ENCODE measurements at regions not wholly inside any gene's neighbourhood (a gene's known extent, or its start where the extent isn't known, plus 50 kb on each side); places are given as distances from the start of the nearest gene placed in this dataset.

- H3K4me3 ChIP-seq (ENCODE audit: low read depth, low read length) = no peak overlapping the region
- DNase-seq (ENCODE audit: low read depth) = no peak
- TF ChIP-seq CTCF (IDR thresholded peaks at IDR 0.05; ENCODE audit: control insufficient read depth, extremely low read depth, insufficient read depth) = no peak
Measured at GRCh38 chr20:39871013-39871412, 818.0 kb downstream of the MAFB start.

GRCh38 chr20:39865446-39865845, 823.6 kb downstream of the MAFB start:
- no peak for TF ChIP-seq CTCF (IDR thresholded peaks at IDR 0.05; ENCODE audit: control insufficient read depth, extremely low read depth, insufficient read depth)
- DNase-seq (ENCODE audit: low read depth) = no peak
- no peak overlapping the region for H3K4me3 ChIP-seq (ENCODE audit: low read depth, low read length)

- H3K4me3 ChIP-seq (ENCODE audit: low read depth, low read length) = no peak overlapping the region
- TF ChIP-seq CTCF (IDR thresholded peaks at IDR 0.05; ENCODE audit: control insufficient read depth, extremely low read depth, insufficient read depth) = no peak
- DNase-seq (ENCODE audit: low read depth) = no peak
Measured at GRCh38 chr20:39862470-39862891, 826.6 kb downstream of the MAFB start.

- no peak overlapping the region for H3K4me3 ChIP-seq (ENCODE audit: low read depth, low read length)
- peak; percentile 89 for DNase-seq (ENCODE audit: low read depth)
- no peak for TF ChIP-seq CTCF (IDR thresholded peaks at IDR 0.05; ENCODE audit: control insufficient read depth, extremely low read depth, insufficient read depth)
Measured at GRCh38 chr20:39861381-39861780, 827.7 kb downstream of the MAFB start.

- H3K4me3 ChIP-seq (ENCODE audit: low read depth, low read length) = no peak overlapping the region
- no peak for DNase-seq (ENCODE audit: low read depth)
- TF ChIP-seq CTCF (IDR thresholded peaks at IDR 0.05; ENCODE audit: control insufficient read depth, extremely low read depth, insufficient read depth) = no peak
Measured at GRCh38 chr20:39857835-39858234, 831.2 kb downstream of the MAFB start.

- TF ChIP-seq CTCF (IDR thresholded peaks at IDR 0.05; ENCODE audit: control insufficient read depth, extremely low read depth, insufficient read depth) = no peak
- H3K4me3 ChIP-seq (ENCODE audit: low read depth, low read length) = no peak overlapping the region
- DNase-seq (ENCODE audit: low read depth) = no peak
Measured at GRCh38 chr20:39857187-39857586, 831.8 kb downstream of the MAFB start.

- H3K4me3 ChIP-seq (ENCODE audit: low read depth, low read length) = no peak overlapping the region
- TF ChIP-seq CTCF (IDR thresholded peaks at IDR 0.05; ENCODE audit: control insufficient read depth, extremely low read depth, insufficient read depth) = no peak
- DNase-seq (ENCODE audit: low read depth) = no peak
Measured at GRCh38 chr20:39855799-39856198, 833.2 kb downstream of the MAFB start.
